GM19023 (cell line): ENCODE measurements at regions not wholly inside any gene's neighbourhood (a gene's known extent, or its start where the extent isn't known, plus 50 kb on each side); places are given as distances from the start of the nearest gene placed in this dataset.

Experiments used
- ATAC-seq: cut with Tn5 transposase; IDR thresholded peaks from one replicate; pipeline ENCODE4 v1.9.1; 2021; ENCODE audit warnings: mild to moderate bottlenecking, moderate library complexity; ENCODE audit not compliant: unreplicated experiment

GRCh38 chr4:23278845-23279244 lies 586.1 kb downstream of the GBA3 start:
- no peak for ATAC-seq

DNA sequence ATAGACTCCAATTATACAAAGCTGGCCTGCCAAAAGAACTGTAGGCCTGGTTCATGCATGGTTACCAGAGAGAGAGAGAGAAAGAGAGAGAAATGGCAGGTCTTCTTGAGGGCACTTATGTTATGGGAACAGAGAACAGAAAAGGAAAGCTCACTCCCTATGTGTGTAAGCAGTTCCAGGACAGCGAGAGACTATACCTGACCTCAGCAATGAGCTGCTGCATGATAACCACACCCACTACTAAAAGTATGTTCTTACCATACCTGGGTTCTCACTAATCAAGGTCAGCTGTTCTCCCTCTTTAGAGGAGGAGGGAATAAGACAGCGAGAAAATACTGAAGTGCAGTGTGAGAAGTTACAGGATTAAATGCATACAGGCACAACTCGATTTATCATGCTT lies 583.3 kb downstream of the GBA3 start:
- no peak for ATAC-seq

- ATAC-seq: no peak
Observed at GRCh38 chr4:23269566-23269965, 576.8 kb downstream of the GBA3 start.

GRCh38 chr4:23268072-23268771 lies 575.5 kb downstream of the GBA3 start:
- ATAC-seq: no peak

GRCh38 chr4:23266401-23266800 lies 573.7 kb downstream of the GBA3 start:
- no peak for ATAC-seq

DNA sequence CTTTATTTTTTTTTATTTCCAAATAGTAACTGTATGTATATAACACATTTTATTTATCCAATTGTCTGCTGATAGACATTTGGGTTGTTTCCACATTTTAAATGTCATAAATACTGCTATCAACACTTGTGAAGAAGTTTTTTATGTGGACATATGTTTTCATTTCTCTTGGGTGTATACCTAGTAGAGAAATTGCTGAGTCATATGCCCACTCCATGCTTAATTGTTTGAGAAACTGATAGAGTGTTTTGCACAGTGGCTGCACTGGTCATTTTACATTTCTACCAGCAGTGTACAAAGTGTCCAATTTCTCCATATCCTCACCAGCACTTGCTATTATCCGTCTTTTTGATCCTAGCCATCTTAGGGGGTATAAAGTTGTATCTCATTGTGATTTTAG lies 567.8 kb downstream of the GBA3 start:
- no peak for ATAC-seq

- no peak for ATAC-seq
Observed at GRCh38 chr4:23245203-23245832, 552.6 kb downstream of the GBA3 start.

GRCh38 chr4:23242962-23243361 lies 550.2 kb downstream of the GBA3 start:
- ATAC-seq: no peak

DNA sequence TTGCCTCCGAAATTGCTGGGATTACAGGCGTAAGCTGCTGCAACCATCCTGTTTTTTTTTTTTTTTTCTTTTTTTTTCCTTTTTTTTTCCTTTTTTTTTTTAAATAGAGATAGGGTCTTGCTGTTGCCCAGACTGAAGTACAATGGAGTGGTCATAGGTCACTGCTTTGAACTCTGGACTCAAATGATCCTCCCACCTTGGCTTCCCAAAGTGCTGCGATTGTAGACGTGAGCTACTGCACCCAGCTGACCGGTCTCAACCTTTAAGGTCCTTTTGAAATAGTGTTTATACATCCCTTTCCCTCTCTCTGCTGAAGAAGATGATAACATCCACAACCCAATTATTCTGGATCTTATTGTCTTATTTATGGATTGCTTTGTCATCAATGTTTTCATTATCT lies 548.7 kb downstream of the GBA3 start:
- no peak for ATAC-seq

DNA sequence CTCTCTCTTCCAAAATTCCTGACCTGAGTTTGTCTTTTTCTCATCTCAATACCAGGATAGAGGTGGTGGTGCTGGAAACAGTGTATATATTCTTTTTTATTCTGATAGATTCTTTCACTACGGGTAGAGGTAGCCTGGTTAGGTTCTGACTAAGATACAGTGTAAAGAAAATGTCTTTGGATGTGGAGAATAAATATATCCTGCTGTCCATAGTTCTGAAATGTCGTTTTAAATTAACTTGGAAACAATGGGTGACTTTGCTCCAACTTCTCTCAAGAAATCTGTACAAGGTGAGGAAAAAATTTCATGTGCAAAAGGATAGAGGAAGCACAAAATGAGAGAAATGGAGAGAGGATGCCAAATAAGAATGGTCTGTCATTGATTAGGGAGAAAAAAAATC lies 546.1 kb downstream of the GBA3 start:
- no peak for ATAC-seq

DNA sequence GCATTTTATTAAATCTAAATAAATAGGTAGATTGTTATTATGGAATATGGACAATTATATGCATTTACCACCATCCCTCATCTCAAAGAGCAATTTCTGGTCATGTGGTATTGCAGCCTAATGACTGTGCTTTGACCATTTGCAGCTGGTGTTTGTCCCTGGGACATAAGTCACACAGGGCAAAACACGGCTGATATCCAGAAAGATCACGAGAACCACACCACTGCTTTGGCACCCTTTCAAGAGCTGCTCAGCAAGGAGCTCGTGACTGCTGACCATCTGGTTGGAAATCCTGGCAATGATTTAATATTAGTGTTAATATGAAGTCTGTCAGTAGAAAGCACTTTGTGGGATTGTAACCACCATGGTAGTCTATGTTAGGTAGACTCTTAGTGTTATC lies 545.0 kb downstream of the GBA3 start:
- no peak for ATAC-seq

DNA sequence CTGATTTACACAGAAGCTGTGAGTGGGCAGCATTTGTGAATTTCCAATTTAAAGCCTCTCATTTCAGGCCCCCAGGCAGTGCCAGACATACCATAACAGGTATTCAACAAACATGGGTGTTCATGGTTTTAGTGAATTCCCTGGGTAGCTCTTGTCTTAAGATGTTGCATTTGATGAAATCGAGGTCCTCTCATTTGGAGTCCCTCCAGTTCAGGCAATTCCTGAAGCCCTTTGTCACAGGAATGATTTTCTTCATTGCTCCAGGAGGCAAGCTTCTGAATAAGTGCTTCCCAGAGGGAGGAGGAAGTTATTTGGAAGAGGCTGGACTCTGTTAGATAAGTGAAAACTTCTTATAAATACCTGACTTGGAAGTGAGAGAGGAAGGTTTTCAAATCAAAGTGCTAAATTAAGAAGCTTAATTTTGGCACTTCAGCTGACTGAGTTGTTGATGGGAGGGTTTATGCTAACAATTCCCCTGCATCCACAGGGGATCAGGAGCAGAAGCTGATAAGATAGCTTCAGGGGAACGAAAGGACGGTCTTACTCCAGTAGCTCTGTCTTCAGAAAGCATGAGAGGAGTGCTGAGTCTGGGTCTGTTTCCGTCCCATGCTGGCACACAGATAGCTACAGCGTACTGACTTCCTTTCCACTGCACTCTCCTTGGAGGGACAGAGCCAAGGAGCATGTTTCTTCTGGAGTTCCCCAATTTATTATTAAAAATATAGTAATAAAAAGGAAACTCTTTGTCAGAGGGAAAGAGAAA lies 543.1 kb downstream of the GBA3 start:
- no peak for ATAC-seq

- no peak for ATAC-seq
Observed at GRCh38 chr4:23234716-23235115, 542.0 kb downstream of the GBA3 start.

GRCh38 chr4:23234018-23234417 lies 541.3 kb downstream of the GBA3 start:
- ATAC-seq: no peak

- no peak for ATAC-seq
Observed at GRCh38 chr4:23233596-23233995, 540.9 kb downstream of the GBA3 start.

GRCh38 chr4:23232987-23233386 lies 540.2 kb downstream of the GBA3 start:
- no peak for ATAC-seq

DNA sequence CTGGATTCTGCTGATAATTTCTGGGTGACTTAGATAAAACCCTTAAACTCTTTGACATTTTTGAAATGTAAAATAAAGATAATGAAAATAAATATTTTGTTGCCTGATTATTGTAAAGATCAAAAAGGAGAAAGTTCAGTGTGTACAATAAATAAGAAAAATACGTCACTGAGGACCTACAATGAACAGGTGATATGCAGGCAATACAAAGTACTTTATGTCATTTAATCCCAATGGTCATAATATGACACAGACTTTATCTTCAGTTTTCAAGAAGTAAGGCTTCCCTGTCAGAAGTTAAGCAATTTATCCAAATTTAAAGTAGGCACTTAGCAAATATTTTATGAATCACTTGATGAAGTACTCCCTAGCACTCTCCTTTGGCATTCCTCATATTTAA lies 532.8 kb downstream of the GBA3 start:
- no peak for ATAC-seq

- ATAC-seq: no peak
Observed at GRCh38 chr4:23224684-23225420, 532.1 kb downstream of the GBA3 start.

DNA sequence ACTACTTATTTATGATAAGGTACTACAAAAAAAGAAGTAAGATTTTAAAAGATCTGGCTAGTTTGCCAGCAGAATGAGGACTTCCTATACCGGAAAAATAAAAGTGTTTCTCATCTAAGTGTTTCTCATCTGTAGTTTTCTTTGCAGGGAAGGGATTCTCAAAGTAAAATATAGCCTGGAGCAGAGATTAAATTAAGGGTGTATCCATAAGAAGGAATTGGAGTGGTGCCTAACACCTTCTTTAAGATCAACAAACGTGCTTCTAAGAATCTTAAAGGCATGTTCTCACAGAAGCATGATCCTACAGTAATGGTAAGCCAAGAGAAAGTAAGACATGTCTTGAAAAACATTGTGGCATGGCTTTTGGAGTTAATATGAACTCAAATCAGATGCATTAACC lies 528.2 kb downstream of the GBA3 start:
- ATAC-seq: no peak

DNA sequence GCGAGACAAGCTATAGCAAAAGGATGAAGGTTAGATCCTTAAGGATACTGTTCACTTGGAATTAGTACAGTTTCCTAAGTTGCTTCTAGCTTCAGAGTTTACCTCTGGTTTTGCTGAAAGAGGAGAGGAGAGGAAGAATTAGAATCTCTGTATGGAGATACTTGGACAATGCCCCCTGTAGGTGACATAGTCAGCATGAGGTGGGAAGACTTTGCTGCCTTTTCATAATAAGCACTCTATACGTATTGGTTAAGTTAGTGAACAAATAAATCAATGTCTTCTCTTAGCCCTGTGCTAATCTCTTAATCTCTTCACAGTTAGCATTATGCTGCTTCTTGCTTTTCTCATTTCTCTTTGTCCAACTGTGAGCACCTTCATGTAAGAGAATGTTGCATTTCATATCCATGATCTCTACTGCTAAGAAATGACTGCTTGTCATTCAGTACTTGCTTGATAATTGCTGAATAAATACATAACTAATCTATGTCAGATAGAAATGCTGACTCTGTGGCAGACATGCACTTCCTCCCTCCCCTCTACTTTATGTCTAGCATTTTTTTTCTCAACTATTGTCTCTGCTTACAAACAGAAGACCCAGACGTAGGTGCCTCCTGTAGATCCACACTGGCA lies 527.2 kb downstream of the GBA3 start:
- ATAC-seq: no peak

DNA sequence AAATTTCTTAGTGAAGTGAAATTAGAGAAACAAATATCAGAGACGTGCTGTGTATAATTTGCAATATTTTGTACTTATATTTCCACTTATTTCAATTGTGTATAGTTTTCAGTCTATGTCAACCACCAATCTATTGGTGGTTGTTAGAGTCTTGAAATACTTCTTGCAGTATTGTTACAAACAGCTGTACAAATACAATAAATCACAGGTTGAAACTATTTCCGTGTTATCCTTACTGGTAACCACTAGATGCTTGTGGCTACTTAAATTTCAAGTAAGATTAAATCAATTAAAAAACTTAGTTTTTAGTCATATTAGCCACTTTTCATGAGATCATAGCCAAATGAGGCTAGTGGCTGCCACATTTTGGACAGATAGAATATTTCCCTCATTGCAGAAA lies 520.5 kb downstream of the GBA3 start:
- no peak for ATAC-seq
